IMR-90 (cell line): ENCODE measurements at regions not wholly inside any gene's neighbourhood (a gene's known extent, or its start where the extent isn't known, plus 50 kb on each side); places are given as distances from the start of the nearest gene placed in this dataset.

Source experiments
- ATAC-seq: fragments of 200-7000 bp; cut with Tn5 transposase; 2 replicates; pipeline ENCODE4 v1.9.1; 2020; ENCODE audit warnings: low read depth, mild to moderate bottlenecking, moderate library complexity
- BruUV-seq: library from RNA; stranded (reverse); fragments of 400-500 nt; replicated peaks from 2 replicates; lab custom pipeline; 2021; lab: Mats Ljungman, UMichigan
- CTCF ChIA-PET: fragments of 300-600 bp; formaldehyde crosslinking; extraction: SDS; loops from one replicate; lab custom pipeline; 2021; ENCODE audit warnings: antibody characterized with exemption; lab: Yijun Ruan, JAX
- POLR2A ChIA-PET: fragments of 300-600 bp; sonication (Branson Sonifier 250); formaldehyde crosslinking; loops from one replicate; lab custom pipeline; 2022; ENCODE audit warnings: antibody characterized with exemption; ENCODE audit not compliant: unreplicated experiment; lab: Charles Lee
- DNase-seq: peaks from one replicate; pipeline ENCODE4 v3.0.0; 2013
- H2AFZ ChIP-seq: replicated peaks from 2 replicates; pipeline ENCODE3; 2013; ENCODE audit warnings: low read length, mild to moderate bottlenecking; ENCODE audit not compliant: poor library complexity
- H2AK5ac ChIP-seq: 2 replicates; pipeline ENCODE4 v1.6.1; 2013; ENCODE audit warnings: low read depth, low read length, inconsistent platforms
- H2AK9ac ChIP-seq: replicated peaks from 2 replicates; pipeline ENCODE3; 2013; ENCODE audit warnings: mild to moderate bottlenecking, low read depth, low read length, moderate library complexity; ENCODE audit not compliant: poor library complexity
- H2BK120ac ChIP-seq: 2 replicates; pipeline ENCODE4 v1.6.1; 2013; ENCODE audit warnings: low read depth, low read length, inconsistent platforms
- H2BK15ac ChIP-seq: 3 replicates; pipeline ENCODE4 v1.6.1; 2013; ENCODE audit warnings: low read depth, low read length, inconsistent platforms
- H2BK20ac ChIP-seq: 2 replicates; pipeline ENCODE4 v1.6.1; 2013; ENCODE audit warnings: low read depth, mild to moderate bottlenecking, inconsistent platforms, low read length, moderate library complexity
- H2BK5ac ChIP-seq: 2 replicates; pipeline ENCODE4 v1.6.1; 2013; ENCODE audit warnings: mild to moderate bottlenecking, low read depth, low read length, inconsistent platforms; ENCODE audit not compliant: poor library complexity, severe bottlenecking
- H3K14ac ChIP-seq: replicated peaks from 2 replicates; pipeline ENCODE4 v1.6.1; 2013; ENCODE audit warnings: low read depth, low read length, inconsistent platforms
- H3K18ac ChIP-seq: 2 replicates; pipeline ENCODE4 v1.6.1; 2013; ENCODE audit warnings: low read depth, low read length, control low read depth
- H3K23ac ChIP-seq: 2 replicates; pipeline ENCODE4 v1.6.1; 2013; ENCODE audit warnings: low read depth, low read length, inconsistent platforms
- H3K27ac ChIP-seq: 2 replicates; pipeline ENCODE4 v1.5.1; 2013; ENCODE audit warnings: mild to moderate bottlenecking, control low read depth, low read length; ENCODE audit not compliant: insufficient read depth
- H3K27me3 ChIP-seq: 2 replicates; pipeline ENCODE4 v1.6.1; 2013; ENCODE audit warnings: low read length; ENCODE audit not compliant: control insufficient read depth, insufficient read depth
- H3K36me3 ChIP-seq: 2 replicates; pipeline ENCODE4 v1.6.1; 2013; ENCODE audit warnings: low read length, mixed read lengths; ENCODE audit not compliant: control insufficient read depth, insufficient read depth
- H3K4ac ChIP-seq: 2 replicates; pipeline ENCODE4 v1.6.1; 2013; ENCODE audit warnings: low read depth, low read length, inconsistent platforms
- H3K4me1 ChIP-seq: 2 replicates; pipeline ENCODE4 v1.6.1; 2013; ENCODE audit warnings: low read length, mixed read lengths; ENCODE audit not compliant: control insufficient read depth, insufficient read depth
- H3K4me2 ChIP-seq: 2 replicates; pipeline ENCODE4 v1.6.1; 2013; ENCODE audit warnings: low read depth, mild to moderate bottlenecking, control low read depth, low read length, moderate library complexity
- H3K4me3 ChIP-seq: 2 replicates; pipeline ENCODE4 v1.5.1; 2013; ENCODE audit warnings: low read depth, mild to moderate bottlenecking, control low read depth, low read length, moderate library complexity; ENCODE audit not compliant: insufficient read depth
- H3K56ac ChIP-seq: 2 replicates; pipeline ENCODE4 v1.6.1; 2013; ENCODE audit warnings: low read length, inconsistent platforms; ENCODE audit not compliant: insufficient read depth; ENCODE audit errors: extremely low read depth
- H3K79me1 ChIP-seq, 2 experiments: 2 replicates each; pipeline ENCODE4 v1.6.1; 2013; ENCODE audit warnings: low read length in 2 of 2, inconsistent platforms in 1 of 2, low read depth in 1 of 2
- H3K9ac ChIP-seq: 2 replicates; pipeline ENCODE4 v1.6.1; 2013; ENCODE audit warnings: low read depth, low read length, control low read depth
- H3K9me1 ChIP-seq: 2 replicates; pipeline ENCODE4 v1.6.1; 2013; ENCODE audit warnings: low read length, inconsistent platforms; ENCODE audit not compliant: insufficient read depth
- H3K9me3 ChIP-seq: 2 replicates; pipeline ENCODE4 v1.6.1; 2013; ENCODE audit warnings: low read length; ENCODE audit not compliant: control insufficient read depth, insufficient read depth
- H4K20me1 ChIP-seq: 2 replicates; pipeline ENCODE4 v1.6.1; 2013; ENCODE audit warnings: low read length, inconsistent platforms; ENCODE audit not compliant: insufficient read depth
- H4K5ac ChIP-seq: 2 replicates; pipeline ENCODE4 v1.6.1; 2013; ENCODE audit warnings: mild to moderate bottlenecking, low read depth, low read length, control low read depth
- H4K8ac ChIP-seq, 2 experiments: 2 replicates each; pipeline ENCODE4 v1.6.1; 2013; ENCODE audit warnings: low read depth in 2 of 2, low read length in 2 of 2, control low read depth in 1 of 2, inconsistent platforms in 1 of 2
- H4K91ac ChIP-seq: 2 replicates; pipeline ENCODE4 v1.6.1; 2013; ENCODE audit warnings: low read depth, low read length, inconsistent platforms; ENCODE audit not compliant: insufficient read depth
- ELK1 ChIP-seq: fragments of 150-350 bp; IDR thresholded peaks from 2 replicates; pipeline ENCODE4 v1.6.1; 2016; ENCODE audit warnings: low read depth, mild to moderate bottlenecking, low read length, moderate library complexity, borderline replicate concordance
- MAFK ChIP-seq: IDR thresholded peaks from 2 replicates; pipeline ENCODE4 v1.6.1; 2012; ENCODE audit warnings: low read depth, low read length, improper control_type of control experiment
- RCOR1 ChIP-seq: IDR thresholded peaks from 2 replicates; pipeline ENCODE4 v1.6.1; 2012; ENCODE audit warnings: mild to moderate bottlenecking, low read length, improper control_type of control experiment; ENCODE audit not compliant: insufficient replicate concordance
- RFX5 ChIP-seq: IDR thresholded peaks from 2 replicates; pipeline ENCODE4 v1.8.0; 2012; ENCODE audit warnings: low read depth, mild to moderate bottlenecking, low read length, moderate library complexity
- USF2 ChIP-seq: fragments of 150-350 bp; IDR thresholded peaks from 2 replicates; pipeline ENCODE4 v1.6.1; 2017; ENCODE audit warnings: mild to moderate bottlenecking, antibody characterized with exemption, low read length, low read depth
- WGBS, 2 experiments: methylation state at CpG; one replicate each; pipeline versions ENCODE4 v1.1.5 to v1.1.7; 2013; ENCODE audit warnings: missing lambda C conversion rate in 2 of 2; ENCODE audit not compliant: insufficient read length in 1 of 2; ENCODE audit errors: extremely low coverage in 2 of 2; 5-methylcytosine and 5-hydroxymethylcytosine counted together
- dilution Hi-C: fragments of 300-500 bp; cut with HindIII; formaldehyde crosslinking; loops from one replicate; pipeline ENCODE4 v1.14.3; 2018; ENCODE audit warnings: low sequenced_read_pairs; ENCODE audit not compliant: unreplicated experiment
- in situ Hi-C: fragments of 300-500 bp; cut with MboI; formaldehyde crosslinking; loops from 3 replicates; pipeline ENCODE4 v1.14.3; 2019; ENCODE audit warnings: low sequenced_read_pairs, inconsistent platforms, mixed read lengths
- intact Hi-C: fragments of 100-400 bp; cut with micrococcal nuclease; formaldehyde crosslinking; loops from 2 replicates; pipeline ENCODE4 v1.10.0; 2022

GRCh38 chr5:152107220-152107619 lies 182.6 kb upstream of the GLRA1 start:
- Histone ChIP-seq H3K27me3 (no peaks in the 10 kb centered on the region), H3K9me1 (no peaks in the 10 kb centered on the region), H3K4ac (no peak overlapping the region), H4K5ac (no peak overlapping the region), H3K4me2 (no peak overlapping the region), H3K9me3 (no peaks in the 10 kb centered on the region), H3K27ac (no peak overlapping the region), H2BK120ac (no peak overlapping the region), H3K56ac (no peak overlapping the region), H4K8ac (no peak overlapping the region), H2BK15ac (no peak overlapping the region), H4K91ac (no peak overlapping the region), H3K4me1 (no peaks in the 10 kb centered on the region), H2AK5ac (no peak overlapping the region), H4K20me1 (no peaks in the 10 kb centered on the region), H2BK5ac (no peak overlapping the region), H3K18ac (no peak overlapping the region), H3K4me3 (no peak overlapping the region), H2AFZ (no peak overlapping the region), H2BK20ac (no peak overlapping the region), H3K9ac (no peak overlapping the region), H2AK9ac (no peak overlapping the region), H3K14ac (no peak overlapping the region), H3K23ac (no peak overlapping the region), H3K36me3 (no peaks in the 10 kb centered on the region), H3K79me1 (no peaks in the 10 kb centered on the region)
- no CpG with 5 or more reads among the region's 3 CpGs for WGBS, 2 experiments
- no peak for TF ChIP-seq USF2
- no peak for TF ChIP-seq RFX5
- TF ChIP-seq RCOR1 = no peak
- TF ChIP-seq ELK1 = no peak
- TF ChIP-seq MAFK = no peak
- intact Hi-C loops = no loop called here
- ChIA-PET CTCF (interaction anchor here (1.0 kb wide), 1 partner anchor 17 kb away, joined by 3 read pairs; no protein-coding TSS in a partner anchor), POLR2A (no interaction called here)
- DNase-seq (no peak), ATAC-seq (no peak)
- in situ Hi-C loops = no loop called here
- dilution Hi-C loops = no loop called here
- BruUV-seq = no TSS peak
